Superior temporal gyrus (tissue), 1 donor: ENCODE measurements at regions not wholly inside any gene's neighbourhood (a gene's known extent, or its start where the extent isn't known, plus 50 kb on each side); places are given as distances from the start of the nearest gene placed in this dataset.
"Not testable (repeated sequence)": the region's sequence is repeated elsewhere in the genome, so short reads cannot be mapped to it uniquely, and the experiment has no call there.

Experiments
- DNase-seq: peaks from one replicate; pipeline ENCODE4 v3.0.0-alpha.2; 2016; ENCODE audit errors: extremely low spot score

DNA sequence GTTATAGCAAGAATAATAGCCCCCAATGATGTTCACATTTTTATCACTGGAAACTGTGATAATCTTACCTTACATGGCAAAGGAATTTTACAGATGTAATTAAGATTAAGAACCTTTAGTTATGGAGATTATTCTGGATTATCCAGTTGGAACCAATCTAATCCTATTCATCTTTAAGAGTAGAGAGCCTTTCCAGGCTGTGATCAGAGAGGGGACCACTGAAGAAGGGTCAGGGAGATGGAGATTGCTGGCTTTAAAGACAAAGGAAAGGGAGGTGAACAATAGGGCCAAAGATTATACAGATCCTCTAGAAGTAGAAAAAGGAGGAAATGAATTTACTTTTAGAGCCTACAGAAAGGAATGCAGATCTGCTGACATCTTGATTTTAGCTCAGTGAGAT is 253.5 kb upstream of the GRIN3A start:
- DNase-seq: no peak

DNA sequence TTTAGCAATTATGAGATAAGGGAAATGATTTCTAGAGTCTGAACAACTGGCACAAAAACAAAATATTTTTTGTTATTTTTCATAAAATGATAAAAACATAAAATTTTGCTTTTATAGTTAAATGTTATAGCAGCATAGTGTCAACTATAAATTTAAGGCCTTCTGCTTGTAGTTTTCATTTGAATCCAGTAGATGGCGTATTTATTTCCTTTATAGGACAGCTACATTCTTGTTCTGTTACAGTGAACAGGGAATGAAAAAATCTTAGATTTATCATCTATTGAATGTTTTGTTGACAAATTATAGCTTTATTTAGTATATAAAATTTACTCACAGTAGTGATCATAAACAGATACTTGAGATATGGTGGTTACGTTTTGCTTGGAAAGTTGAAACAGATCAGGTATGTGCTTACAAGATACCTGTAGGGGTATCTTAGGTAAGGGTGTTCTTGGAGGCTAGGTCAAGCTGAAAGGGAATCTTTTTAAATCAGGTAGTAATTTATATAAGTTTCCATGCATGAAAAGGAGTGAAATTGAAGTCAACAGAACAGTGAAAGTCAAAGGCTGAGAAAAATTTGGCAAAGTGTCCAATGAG is 239.3 kb upstream of the GRIN3A start:
- peak; percentile 70 for DNase-seq

DNA sequence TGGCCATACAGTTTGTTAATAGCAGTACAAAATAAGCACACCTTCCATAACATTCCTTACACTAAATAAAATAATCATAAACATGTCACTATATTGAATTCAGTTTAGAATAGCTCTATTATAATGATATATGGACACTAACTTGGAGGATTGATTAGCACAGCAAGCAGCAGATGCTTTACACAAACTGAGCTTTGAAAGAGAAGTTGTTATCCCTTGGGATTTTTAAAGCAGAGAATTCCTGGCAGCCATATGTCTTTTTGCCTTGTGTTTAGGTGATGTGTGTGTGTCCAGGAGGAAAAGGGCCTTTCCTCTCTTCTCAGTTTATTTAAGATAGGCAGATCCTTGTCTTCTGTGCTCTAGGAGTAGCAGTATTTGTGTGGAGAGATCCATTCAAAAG is 232.2 kb upstream of the GRIN3A start:
- DNase-seq: no peak

DNA sequence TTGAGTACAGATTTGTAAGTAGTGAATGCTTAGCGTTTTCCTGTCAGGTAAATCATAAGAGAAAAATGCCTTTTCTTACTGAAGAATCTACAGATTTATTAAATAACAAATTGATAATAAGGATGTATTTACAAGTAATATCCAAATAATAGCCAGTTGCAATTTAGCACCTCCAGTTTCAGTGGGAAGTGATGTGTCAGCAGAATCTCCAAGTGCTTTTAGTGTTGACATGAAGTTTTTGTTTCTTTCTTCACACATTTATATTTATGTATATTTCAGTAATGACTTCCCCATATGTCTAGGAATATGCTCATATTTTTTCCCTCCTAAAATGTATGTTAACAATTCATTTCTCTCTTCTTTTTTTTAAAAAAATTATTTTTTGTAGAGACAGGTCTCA is 229.9 kb upstream of the GRIN3A start:
- no peak for DNase-seq

DNA sequence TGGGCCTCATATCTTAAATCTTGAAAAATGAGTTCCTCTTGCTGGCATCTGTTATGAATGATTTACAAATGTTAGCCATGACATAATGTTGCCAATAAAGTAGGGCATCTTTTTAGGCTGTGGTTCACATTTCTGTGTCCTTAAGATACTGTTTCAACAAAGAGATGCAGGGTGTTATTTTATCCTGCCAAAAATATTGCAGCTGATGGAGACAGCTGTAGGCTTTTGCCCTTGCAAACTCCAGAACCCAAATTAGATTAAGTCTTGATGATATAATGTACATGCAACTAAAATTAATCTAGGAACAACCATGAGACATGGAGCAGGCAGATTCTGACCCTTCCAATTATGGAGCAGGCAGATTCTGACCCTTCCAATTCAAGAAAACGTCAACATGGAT is 228.2 kb upstream of the GRIN3A start:
- peak; percentile 14 for DNase-seq

DNA sequence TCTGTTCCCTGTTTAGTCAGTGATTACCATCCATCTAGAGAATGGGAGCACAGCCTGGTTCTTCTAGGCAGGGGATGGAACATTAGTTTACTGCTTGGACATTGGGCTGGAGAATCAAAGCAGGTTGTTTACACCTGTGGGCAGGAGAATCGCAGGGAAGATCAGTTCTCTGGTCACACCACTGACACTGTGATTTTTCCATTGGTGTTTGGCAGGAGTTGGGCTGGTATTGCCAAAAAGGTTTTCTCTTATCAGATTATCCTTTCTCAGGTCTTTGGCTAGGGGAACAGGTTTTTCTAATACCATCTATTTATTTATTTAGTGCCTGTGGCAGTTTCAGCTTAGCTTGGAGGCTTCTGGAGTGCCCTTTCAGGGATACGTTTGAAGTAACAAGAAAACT is 219.3 kb upstream of the GRIN3A start:
- DNase-seq: no peak

DNA sequence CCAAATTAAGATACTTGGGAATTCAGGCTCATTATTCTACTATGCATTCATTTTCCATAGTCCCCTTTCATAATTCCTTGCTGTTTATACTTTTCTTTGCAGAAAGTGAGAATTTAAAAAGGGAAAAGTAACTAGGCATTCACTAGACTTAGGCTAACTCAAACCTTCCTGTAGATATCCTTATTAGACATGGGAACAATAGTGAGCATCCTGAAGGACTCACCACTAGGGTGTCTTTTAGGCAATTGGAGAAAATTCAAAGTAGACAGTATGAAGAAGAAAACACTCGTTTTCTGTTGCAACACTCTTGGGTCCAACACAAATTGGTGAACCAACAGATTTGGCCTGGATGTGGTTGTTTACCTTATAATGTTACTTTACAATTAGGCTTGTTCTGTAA is 213.2 kb upstream of the GRIN3A start:
- no peak for DNase-seq

DNA sequence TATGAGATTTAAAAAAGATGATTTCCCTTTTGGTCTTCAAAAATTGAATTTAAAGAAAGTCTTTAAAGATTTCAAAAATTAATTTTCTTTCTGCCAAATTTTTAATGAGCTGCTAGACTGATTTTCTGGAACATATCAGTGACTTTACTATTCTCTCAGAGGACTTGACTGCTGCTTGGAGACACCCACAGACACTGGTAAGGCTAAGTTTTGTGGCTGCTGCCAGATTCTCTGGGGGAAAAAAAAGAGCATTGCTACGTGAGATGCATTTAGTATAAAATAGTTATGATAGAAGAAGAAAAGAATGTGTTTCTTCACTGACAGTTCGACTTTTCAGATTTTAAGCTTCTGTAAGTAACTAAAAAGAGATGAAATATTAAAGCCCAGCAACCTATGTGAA is 193.3 kb upstream of the GRIN3A start:
- no peak for DNase-seq

DNA sequence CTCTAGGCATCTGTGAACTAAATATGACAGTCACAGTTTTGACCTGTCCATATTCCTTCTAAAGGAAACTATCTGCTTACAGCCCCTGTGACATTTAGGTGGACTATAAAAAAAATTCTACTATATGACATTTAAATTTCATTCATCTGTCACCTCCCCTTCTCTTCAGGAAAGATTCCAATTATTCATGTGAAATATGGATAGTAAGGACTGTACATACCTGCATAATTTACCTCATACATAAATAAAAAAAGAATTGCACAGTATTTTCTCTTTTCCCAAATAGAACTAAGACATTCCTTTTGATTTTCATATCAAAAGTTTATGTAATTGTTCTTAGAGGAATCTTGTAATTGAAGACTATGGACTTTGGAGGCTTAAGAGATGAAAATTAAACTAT is 192.3 kb upstream of the GRIN3A start:
- DNase-seq: no peak

DNA sequence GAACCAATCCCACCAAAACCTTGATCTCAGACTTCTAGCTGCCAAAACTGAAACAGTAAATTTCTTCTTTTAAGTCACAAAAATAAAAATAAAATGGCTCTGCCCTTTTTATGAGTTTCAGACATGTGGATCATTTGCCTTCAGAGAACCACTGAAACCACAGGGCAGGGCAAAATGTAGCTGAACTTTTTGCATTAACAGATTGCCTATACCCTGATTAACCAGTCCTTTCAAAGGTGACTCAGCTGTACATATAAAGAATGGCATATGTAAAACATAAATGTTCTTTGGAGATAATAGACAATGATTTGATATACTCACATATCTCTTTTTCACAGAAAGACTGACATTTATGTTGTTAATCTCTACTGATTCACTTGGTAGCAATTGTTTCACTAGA is 187.1 kb upstream of the GRIN3A start:
- DNase-seq: no peak

DNA sequence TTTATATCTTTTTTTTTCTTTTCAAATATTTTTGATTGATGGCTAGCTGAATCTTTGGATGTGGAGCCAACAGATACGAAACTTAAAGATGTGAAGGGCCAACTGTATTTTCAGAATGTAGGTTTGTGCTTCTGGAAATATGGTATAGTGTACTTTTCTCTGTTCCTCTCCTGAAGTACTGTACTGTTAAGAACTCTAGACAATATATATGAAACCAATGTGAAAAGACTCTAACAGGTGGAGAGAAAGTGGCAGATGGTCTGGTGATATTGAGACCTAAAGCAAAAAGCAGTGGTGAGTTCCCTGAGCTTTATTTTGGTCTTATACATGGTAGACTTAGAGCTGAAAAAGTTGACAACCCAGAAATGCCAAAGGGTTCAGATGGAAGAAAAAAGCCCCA is 185.0 kb upstream of the GRIN3A start:
- DNase-seq: no peak

DNA sequence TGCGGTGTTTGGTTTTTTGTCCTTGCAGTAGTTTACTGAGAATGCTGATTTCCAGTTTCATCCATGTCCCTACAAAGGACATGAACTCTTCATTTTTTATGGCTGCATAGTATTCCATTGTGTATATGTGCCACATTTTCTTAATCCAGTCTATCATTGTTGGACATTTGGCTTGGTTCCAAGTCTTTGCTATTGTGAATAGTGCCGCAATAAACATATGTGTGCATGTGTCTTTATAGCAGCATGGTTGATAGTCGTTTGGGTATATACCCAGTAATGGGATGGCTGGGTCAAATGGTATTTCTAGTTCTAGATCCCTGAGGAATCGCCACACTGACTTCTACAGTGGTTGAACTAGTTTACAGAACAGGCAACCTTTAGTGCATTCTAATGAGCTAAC is 178.5 kb upstream of the GRIN3A start:
- not testable (repeated sequence) for DNase-seq

DNA sequence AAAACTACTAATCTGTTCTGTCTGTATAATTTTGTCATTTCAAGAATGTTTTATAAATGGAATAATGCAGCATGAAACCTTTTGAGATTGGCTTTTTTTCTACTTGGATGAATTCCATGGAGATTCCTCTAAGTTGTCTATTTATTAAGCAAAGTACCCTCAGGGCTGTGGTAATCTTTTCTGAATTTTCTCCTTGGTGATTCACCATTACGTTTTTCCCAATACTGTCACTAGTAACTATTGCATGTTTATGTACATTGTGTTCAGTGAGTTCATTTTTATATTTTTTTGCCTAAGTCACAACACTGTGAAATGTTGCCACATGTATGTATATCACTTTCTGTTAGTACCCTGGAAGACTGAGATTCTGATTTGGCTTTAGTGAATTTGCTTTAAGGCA is 177.0 kb upstream of the GRIN3A start:
- DNase-seq: no peak

DNA sequence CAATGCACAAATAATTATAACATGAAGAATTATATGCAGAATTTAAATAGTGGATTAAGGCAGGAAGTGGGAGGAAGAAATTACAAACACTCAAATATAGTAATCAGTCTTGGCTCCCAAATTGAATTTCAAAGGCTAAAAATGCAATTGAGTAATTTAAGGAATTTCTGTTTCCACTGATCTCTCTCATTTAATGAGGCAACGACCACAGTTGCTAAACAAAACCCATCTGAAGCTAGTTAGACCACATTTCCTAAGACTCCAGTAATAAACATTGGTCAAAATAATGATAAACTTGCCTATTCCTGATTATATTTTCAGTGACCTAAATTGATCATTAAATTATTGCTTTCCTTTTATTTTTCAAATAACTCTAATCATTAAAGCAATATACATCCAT is 174.3 kb upstream of the GRIN3A start:
- no peak for DNase-seq

DNA sequence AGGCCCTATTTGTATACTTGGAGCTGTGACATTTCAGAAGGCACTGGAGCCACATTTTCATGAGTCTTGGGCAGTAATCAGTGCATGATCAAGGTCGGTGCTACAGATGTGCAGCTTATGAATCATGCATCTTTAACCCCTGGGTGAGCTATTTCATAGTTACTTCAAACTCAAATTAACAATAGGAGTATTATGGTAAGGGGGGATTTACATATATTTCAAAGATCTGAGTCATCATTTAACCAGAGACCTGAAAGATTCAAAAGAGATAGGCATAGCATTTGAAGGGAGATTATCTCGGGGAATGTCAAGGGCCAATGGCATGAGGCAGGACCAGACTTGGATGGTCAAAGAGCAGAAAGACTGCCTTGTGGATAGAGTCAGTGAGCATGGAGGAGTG is 169.0 kb upstream of the GRIN3A start:
- DNase-seq: no peak

DNA sequence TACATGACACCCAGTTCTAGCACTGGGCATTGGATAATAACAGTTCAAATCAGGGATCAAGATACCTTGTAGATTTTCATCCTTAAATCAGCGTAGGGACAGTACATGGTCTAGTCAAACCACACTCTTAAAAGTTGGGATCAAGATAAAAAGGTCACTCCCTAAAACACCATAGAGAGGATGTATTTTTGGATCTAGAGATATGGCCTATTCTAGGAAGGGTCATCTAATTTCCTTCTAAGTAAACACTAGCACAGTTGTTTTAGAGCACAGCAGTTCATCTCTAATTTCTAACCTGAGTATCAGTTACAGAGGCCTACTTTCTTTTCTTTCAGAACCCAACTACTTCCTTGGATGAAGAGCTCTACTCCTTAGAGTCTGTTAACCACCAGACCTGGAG is 166.4 kb upstream of the GRIN3A start:
- no peak for DNase-seq

DNA sequence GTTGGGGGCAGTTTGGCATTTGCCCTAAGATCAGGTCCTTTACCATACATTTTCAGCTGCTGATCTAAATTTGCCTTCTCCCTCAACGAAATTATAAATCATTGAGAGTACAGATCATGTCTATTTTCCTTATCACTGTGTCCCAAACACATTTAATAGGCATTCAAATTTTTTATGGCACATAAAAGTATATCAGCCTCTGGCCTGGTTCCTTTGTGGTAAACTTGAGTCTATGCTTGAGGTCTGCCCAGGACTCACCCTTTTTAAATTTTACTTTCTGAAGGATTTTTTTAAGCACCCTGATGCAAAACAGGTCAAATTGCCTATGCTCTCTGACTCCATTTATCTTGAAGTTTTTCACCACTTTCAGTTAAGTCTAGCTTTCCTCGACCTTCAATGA is 163.6 kb upstream of the GRIN3A start:
- no peak for DNase-seq

DNA sequence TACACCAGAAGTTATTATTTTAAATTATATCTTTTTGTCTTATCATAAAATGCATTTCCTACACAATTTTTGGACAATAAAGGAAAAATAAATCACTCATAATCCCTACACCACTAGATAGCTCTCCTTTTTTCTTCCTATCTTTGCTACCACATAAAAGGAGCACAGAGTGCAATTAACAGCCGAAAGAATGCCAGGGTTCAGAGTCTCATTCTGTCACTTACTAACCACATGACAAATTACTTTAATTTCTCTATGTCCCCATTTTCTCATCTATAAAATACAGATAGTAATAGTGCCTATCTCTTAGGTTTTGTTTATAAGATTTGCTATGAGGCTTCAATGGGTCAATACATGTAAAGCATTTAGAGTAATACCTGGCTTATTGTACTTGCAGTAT is 158.7 kb upstream of the GRIN3A start:
- no peak for DNase-seq

DNA sequence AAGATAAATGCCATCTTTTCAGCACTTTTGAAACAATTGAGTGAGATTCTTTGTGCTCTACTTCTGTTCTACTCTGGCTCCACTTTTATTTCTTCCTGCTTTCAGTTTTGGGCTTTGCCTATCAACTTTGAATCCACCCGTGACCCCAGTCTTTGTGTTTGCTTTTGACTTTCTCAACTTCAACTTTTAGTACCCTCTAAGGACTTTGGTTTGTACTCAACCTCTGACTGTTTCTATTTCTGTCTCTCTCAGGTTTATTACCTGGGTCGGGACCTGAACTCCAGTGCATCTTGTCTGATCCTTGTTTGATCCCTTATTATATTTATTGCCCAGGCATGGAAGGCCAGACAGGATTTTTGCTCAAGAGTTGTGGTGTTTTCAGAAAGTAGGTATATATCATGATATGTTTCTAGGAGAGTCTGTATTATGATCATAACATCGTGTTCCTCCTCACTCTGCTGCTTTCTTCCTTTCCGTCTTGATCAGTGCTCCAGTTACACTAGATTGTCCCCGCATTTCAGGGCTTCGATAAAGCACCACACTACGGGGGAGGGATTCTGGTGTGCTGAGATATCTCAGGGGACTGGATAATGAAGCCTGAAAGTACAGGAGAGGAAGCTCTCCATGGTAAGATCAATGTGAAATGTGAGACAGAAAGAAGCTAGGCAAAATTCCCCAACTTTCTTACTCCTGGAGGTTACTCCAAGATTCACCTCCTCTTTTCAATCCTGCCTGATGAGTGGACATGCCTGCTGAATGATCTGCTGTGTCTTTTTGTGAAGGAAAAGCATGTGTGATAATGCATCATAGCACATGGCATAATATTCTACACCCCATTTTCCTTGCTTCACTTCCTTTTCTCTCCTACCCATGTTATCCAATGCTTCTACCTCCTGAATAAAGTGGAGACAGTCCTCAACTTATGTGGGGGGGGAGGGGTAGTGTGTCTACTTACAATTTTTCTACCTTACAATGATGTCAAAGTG is 155.5 kb upstream of the GRIN3A start:
- no peak for DNase-seq

DNA sequence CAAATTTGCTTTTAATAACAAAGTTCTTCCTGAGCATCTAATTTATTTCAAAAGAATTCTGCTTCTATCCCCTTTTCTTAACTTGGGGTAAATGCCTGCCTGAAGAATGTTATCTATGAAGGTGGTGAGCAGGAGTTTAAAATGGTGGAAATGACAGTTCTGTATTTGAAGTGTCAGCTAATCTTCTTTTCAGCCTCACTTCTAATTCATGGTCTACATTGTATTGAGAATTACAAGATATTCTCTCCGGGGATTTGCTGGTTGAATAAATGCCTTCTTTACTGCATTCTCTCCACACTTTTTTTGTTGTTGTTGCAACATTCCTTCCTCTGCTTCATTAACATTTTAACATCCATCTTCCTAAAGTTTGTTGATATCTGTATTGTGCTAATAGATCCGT is 143.1 kb upstream of the GRIN3A start:
- DNase-seq: no peak

DNA sequence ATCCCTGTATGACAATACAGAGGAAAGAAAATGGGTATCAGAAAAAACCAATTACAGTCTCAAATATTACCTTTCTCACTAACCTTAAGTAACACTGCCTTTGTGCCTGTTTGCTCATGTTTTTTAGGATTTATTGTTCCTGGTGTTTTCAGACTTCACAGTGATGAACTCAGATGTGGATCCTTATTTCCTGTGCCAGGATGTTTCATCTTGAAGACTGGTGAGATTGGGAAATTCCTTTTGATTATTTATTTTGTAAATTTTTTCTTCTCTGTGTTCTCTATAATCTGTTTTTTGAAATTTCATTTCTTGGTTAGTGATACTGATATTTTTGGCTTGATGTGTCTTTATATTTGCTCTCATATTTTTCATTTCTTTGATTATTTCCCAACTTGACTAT is 142.4 kb upstream of the GRIN3A start:
- DNase-seq: no peak

DNA sequence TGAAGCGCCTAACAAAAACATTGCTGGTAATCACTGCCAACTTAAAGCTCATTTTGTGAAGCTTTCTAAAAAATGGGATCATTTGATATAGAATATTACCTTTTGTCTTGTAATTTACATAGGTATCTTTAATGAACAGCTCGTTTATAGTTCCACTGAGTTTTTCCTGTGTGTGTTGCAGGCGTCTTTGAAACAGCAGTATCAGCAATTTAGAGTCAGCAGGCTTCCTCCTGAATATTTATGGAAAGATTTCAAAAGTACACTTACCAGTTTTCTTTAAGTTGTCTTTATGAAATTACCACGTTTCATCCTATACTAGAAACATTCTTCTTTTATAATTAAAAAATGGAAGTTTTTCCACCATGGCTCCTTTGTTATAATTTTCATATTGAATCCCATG is 140.3 kb upstream of the GRIN3A start:
- no peak for DNase-seq

DNA sequence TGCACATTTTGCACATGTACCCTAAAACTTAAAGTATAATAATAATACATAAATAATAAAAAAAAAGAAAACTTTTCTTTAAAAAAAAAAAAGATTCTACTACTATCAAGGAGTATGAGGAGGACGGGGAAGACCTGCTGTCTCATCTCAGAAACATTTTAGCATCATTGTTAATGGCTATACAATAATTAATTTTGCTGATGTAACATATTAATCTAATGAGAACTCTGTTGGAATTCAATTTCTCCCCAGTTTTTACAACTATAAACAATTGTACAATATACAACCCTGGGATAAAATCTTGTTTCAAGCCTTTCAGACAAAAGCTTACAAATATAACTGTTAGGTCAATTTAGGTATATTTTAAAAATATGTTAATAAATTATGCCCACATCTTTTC is 139.0 kb upstream of the GRIN3A start:
- DNase-seq: no peak

DNA sequence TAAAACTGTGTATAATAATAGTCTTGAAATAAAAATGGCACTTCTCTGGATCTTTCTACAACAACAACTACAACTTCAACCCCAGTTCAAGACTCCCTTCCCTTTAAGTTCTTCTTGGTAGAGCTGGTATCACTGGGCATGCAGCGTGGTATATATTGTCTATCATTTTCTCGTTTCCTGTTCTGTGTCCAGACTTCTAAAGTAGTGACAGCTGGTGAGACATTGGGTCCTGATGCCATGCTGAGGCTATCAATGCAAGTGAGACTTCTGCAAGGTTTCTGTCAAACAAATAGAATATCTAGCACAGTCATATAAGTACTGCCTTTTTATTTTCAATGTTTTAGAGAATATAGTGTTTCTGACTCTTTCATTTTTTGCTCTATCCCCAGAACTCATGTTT is 123.0 kb upstream of the GRIN3A start:
- no peak for DNase-seq
